Activated B cell treated with CpG ODN at 0.5 μM for 24 hours (primary cell): ENCODE measurements at regions not wholly inside any gene's neighbourhood (a gene's known extent, or its start where the extent isn't known, plus 50 kb on each side); places are given as distances from the start of the nearest gene placed in this dataset.

Source experiments
- ATAC-seq: fragments of 200-7000 bp; cut with Tn5 transposase; one replicate; pipeline ENCODE4 v1.10.0; 2021; ENCODE audit warnings: low read depth, mild to moderate bottlenecking, moderate library complexity
- CTCF ChIA-PET: fragments of 350-600 bp; sonication (Branson Sonifier 250); formaldehyde crosslinking; loops from one replicate; lab custom pipeline; 2021; ENCODE audit warnings: antibody characterized with exemption; lab: Charles Lee
- POLR2A ChIA-PET: fragments of 350-600 bp; sonication (Branson Sonifier 250); formaldehyde crosslinking; loops from one replicate; lab custom pipeline; 2021; ENCODE audit warnings: antibody characterized with exemption; lab: Charles Lee
- DNase-seq: peaks from one replicate; pipeline ENCODE4 v3.0.0; 2022
- H3K27ac Mint-ChIP-seq: one replicate; pipeline ENCODE4 v1.8.0; 2020; ENCODE audit warnings: mixed read lengths
- H3K27me3 Mint-ChIP-seq: one replicate; pipeline ENCODE4 v1.8.0; 2021; ENCODE audit warnings: mixed read lengths
- H3K36me3 Mint-ChIP-seq: one replicate; pipeline ENCODE4 v1.8.0; 2021; ENCODE audit warnings: low read depth, mixed read lengths
- H3K4me1 Mint-ChIP-seq: one replicate; pipeline ENCODE4 v1.8.0; 2021; ENCODE audit warnings: mixed read lengths
- H3K4me3 Mint-ChIP-seq: one replicate; pipeline ENCODE4 v1.8.0; 2020; ENCODE audit warnings: mild to moderate bottlenecking, mixed read lengths
- H3K9me3 Mint-ChIP-seq: one replicate; pipeline ENCODE4 v1.8.0; 2020; ENCODE audit warnings: mixed read lengths
- CTCF ChIP-seq: fragments of 200-600 bp; IDR thresholded peaks from one replicate; pipeline ENCODE4 v1.8.0; 2022; ENCODE audit warnings: antibody characterized with exemption, mild to moderate bottlenecking
- intact Hi-C: fragments of 100-400 bp; cut with micrococcal nuclease; formaldehyde crosslinking; loops from one replicate; pipeline ENCODE4 v1.15.1; 2024

- Mint-ChIP-seq H3K9me3 (no peaks in the 10 kb centered on the region), H3K4me3 (no peak overlapping the region), H3K36me3 (no peaks in the 10 kb centered on the region), H3K4me1 (no peaks in the 10 kb centered on the region), H3K27ac (no peak overlapping the region), H3K27me3 (no peaks in the 10 kb centered on the region)
- DNase-seq (no peak), ATAC-seq (no peak)
- intact Hi-C loops: no loop called here
- POLR2A ChIA-PET: no interaction called here
- CTCF ChIA-PET: no interaction called here
- TF ChIP-seq CTCF: no peak
Measured at GRCh38 chr4:17057035-17057434, 158.6 kb upstream of the LDB2 start.

GRCh38 chr4:17055788-17056187 is 157.3 kb upstream of the LDB2 start:
- H3K36me3 Mint-ChIP-seq: no peaks in the 10 kb centered on the region
- no peaks in the 10 kb centered on the region for H3K9me3 Mint-ChIP-seq
- intact Hi-C loops: no loop called here
- ChIA-PET CTCF (no interaction called here), POLR2A (no interaction called here)
- H3K27ac Mint-ChIP-seq: no peak overlapping the region
- no peak overlapping the region for H3K4me3 Mint-ChIP-seq
- DNase-seq (no peak), ATAC-seq (no peak)
- TF ChIP-seq CTCF: no peak
- H3K27me3 Mint-ChIP-seq: no peaks in the 10 kb centered on the region
- no peaks in the 10 kb centered on the region for H3K4me1 Mint-ChIP-seq

GRCh38 chr4:17045866-17046265 is 147.4 kb upstream of the LDB2 start:
- ATAC-seq: no peak
- no peaks in the 10 kb centered on the region for H3K36me3 Mint-ChIP-seq
- H3K27ac Mint-ChIP-seq: no peak overlapping the region
- H3K9me3 Mint-ChIP-seq: no peaks in the 10 kb centered on the region
- ChIA-PET CTCF (no interaction called here), POLR2A (no interaction called here)
- no peak for TF ChIP-seq CTCF
- intact Hi-C loops: no loop called here
- no peak for DNase-seq
- no peak overlapping the region for H3K4me3 Mint-ChIP-seq
- H3K4me1 Mint-ChIP-seq: no peaks in the 10 kb centered on the region
- H3K27me3 Mint-ChIP-seq: no peaks in the 10 kb centered on the region

GRCh38 chr4:17038510-17039176 is 140.2 kb upstream of the LDB2 start:
- Mint-ChIP-seq H3K4me1 (no peaks in the 10 kb centered on the region), H3K36me3 (no peaks in the 10 kb centered on the region), H3K27ac (no peak overlapping the region), H3K9me3 (no peaks in the 10 kb centered on the region), H3K4me3 (no peak overlapping the region), H3K27me3 (no peaks in the 10 kb centered on the region)
- intact Hi-C loops: no loop called here
- no peak for DNase-seq
- no peak for TF ChIP-seq CTCF
- CTCF ChIA-PET: no interaction called here
- no peak for ATAC-seq
- POLR2A ChIA-PET: no interaction called here

DNA sequence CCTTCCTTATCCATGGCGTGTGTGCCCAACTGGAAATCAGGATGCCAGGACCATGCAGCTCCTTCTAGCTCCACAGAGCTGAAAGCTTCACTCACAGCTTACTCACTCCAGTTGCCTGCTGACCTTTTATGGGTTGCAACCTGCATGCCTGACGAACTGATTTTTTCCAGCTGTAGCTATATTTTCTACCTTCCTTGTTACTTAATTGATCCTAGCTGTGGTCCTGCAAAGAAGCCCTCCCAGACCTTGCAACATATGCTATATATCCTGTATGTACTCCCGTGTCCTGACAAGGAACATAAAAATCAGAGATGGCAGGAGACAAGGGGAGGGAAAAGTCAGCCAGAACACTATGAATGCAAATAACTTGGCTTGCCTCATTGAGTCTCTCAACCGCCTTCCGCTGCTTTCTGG is 135.3 kb upstream of the LDB2 start:
- Mint-ChIP-seq H3K9me3 (peaks cover 3% of the 10 kb centered on the region), H3K27me3 (no peaks in the 10 kb centered on the region), H3K4me3 (no peak overlapping the region), H3K27ac (no peak overlapping the region), H3K36me3 (no peaks in the 10 kb centered on the region), H3K4me1 (no peaks in the 10 kb centered on the region)
- no peak for DNase-seq
- CTCF ChIA-PET: no interaction called here
- no peak for TF ChIP-seq CTCF
- intact Hi-C loops: no loop called here
- POLR2A ChIA-PET: no interaction called here
- ATAC-seq: no peak
